ENCODE measurements at regions not wholly inside any gene's neighbourhood (a gene's known extent, or its start where the extent isn't known, plus 50 kb on each side); places are given as distances from the start of the nearest gene placed in this dataset.

GRCh38 chr4:159480826-159481225 is 377.9 kb downstream of the RAPGEF2 start:
- H3K23me2 ChIP-seq (ENCODE audit: low read depth, low read length), result no peaks in the 10 kb centered on the region; the same call in 1 of the 2 replicates
- H3K79me1 ChIP-seq (ENCODE audit: low read depth, low read length), result no peaks in the 10 kb centered on the region
- H4K5ac ChIP-seq (ENCODE audit: insufficient read length, low read depth, low read length), result no peak overlapping the region
- H2BK120ac ChIP-seq (replicated peaks; ENCODE audit: low read depth, low read length), result no peak overlapping the region
- H3K14ac ChIP-seq (ENCODE audit: insufficient read length), result no peak overlapping the region
- no peak overlapping the region for H3K4me2 ChIP-seq (ENCODE audit: insufficient read depth in 1 of 2, low read depth in 2 of 2, low read length in 2 of 2)
- no peak overlapping the region for H2BK12ac ChIP-seq (ENCODE audit: low read depth, low read length)
- H4K91ac ChIP-seq (replicated peaks; ENCODE audit: insufficient read length, low read length), result no peak overlapping the region
- no peak overlapping the region for H2BK20ac ChIP-seq (ENCODE audit: low read length)
- 94% methylated on average over 1 of the region's 1 CpG; no CpG with 5 or more reads in 1 of the 2 experiments for WGBS, 2 experiments (ENCODE audit: extremely low coverage in 1 of 2, insufficient coverage in 1 of 2, insufficient read length in 1 of 2, insufficient replicate concordance in 2 of 2, low coverage in 1 of 2, low lambda C conversion rate in 2 of 2, missing lambda C conversion rate in 1 of 2)
- no peaks in the 10 kb centered on the region; a peak in 1 of 4 replicates for H3K9me3 ChIP-seq (ENCODE audit: insufficient read depth in 2 of 2, low read depth in 1 of 2, low read length in 1 of 2)
- H2BK15ac ChIP-seq (ENCODE audit: low read length), result no peak overlapping the region
- no peak overlapping the region for H3K18ac ChIP-seq (ENCODE audit: extremely low read depth, low read length)
- H3K23ac ChIP-seq (ENCODE audit: insufficient read length), result no peak overlapping the region
- H2BK5ac ChIP-seq (ENCODE audit: low read depth, low read length), result no peak overlapping the region
- H2AFZ ChIP-seq (ENCODE audit: low read length), result no peak overlapping the region
- no peak overlapping the region for H3K27ac ChIP-seq (ENCODE audit: low read depth, low read length)
- no peaks in the 10 kb centered on the region for H3K27me3 ChIP-seq (replicated peaks in 1 of 4; ENCODE audit: control insufficient read depth in 3 of 4, extremely low read depth in 1 of 4, insufficient read depth in 3 of 4, low read length in 3 of 4)
- H3K36me3 ChIP-seq (ENCODE audit: control insufficient read depth in 2 of 4, insufficient read depth in 4 of 4, low read length in 3 of 4), result no peaks in the 10 kb centered on the region
- ChIA-PET CTCF (ENCODE audit: partially characterized antibody) (no interaction called here), POLR2A (ENCODE audit: partially characterized antibody) (no interaction called here)
- H3K56ac ChIP-seq (replicated peaks; ENCODE audit: insufficient read length, low read depth, low read length), result no peak overlapping the region
- no peak overlapping the region for H3K4ac ChIP-seq (replicated peaks; ENCODE audit: insufficient read length, low read depth, low read length)
- H3K4me3 ChIP-seq (ENCODE audit: extremely low read depth in 1 of 4, insufficient read depth in 2 of 4, low read depth in 3 of 4, low read length in 4 of 4), result no peak overlapping the region
- no peaks in the 10 kb centered on the region for H3K4me1 ChIP-seq (replicated peaks in 1 of 4; ENCODE audit: control insufficient read depth in 3 of 4, insufficient read depth in 4 of 4, low read length in 3 of 4)
- no peak overlapping the region for H2AK5ac ChIP-seq (ENCODE audit: low read depth, low read length)
- no peaks in the 10 kb centered on the region for H3K79me2 ChIP-seq (ENCODE audit: control insufficient read depth in 1 of 2, insufficient read depth in 2 of 2, low read length in 2 of 2)
- no peak overlapping the region for H3K9ac ChIP-seq (replicated peaks in 1 of 4; ENCODE audit: extremely low read depth in 1 of 4, low read depth in 3 of 4, low read length in 3 of 4)
- DNase-seq (ENCODE audit: low read depth in 1 of 2, low spot score in 2 of 2) (no peak), FAIRE-seq (no peak)
- H4K8ac ChIP-seq (ENCODE audit: extremely low read depth, insufficient read depth, low read length), result no peak overlapping the region
- no peaks in the 10 kb centered on the region for H4K20me1 ChIP-seq (replicated peaks in 1 of 2; ENCODE audit: control insufficient read depth in 1 of 2, insufficient read depth in 2 of 2, low read length in 2 of 2)
- TF ChIP-seq BRCA1 (IDR thresholded peaks at IDR 0.05; ENCODE audit: low read depth, low read length), result no peak
- no peak for TF ChIP-seq NRF1 (IDR thresholded peaks at IDR 0.05; ENCODE audit: low read depth, low read length)
- no peak for TF ChIP-seq MAX (IDR thresholded peaks at IDR 0.05)
- no peak for TF ChIP-seq RBBP5 (IDR thresholded peaks at IDR 0.05; ENCODE audit: borderline replicate concordance, low read depth, low read length)
- no peak for TF ChIP-seq SIRT6 (IDR thresholded peaks at IDR 0.05; ENCODE audit: low read length)
- no peak for TF ChIP-seq RAD21 (IDR thresholded peaks at IDR 0.05 in 1 of 2, conservative IDR thresholded peaks at IDR 0.05 in 1 of 2; ENCODE audit: low read depth in 2 of 2, low read length in 2 of 2)

All from H1 (cell line).